GM19035 (cell line): ENCODE measurements at regions not wholly inside any gene's neighbourhood (a gene's known extent, or its start where the extent isn't known, plus 50 kb on each side); places are given as distances from the start of the nearest gene placed in this dataset.
"Not testable (repeated sequence)": the region's sequence is repeated elsewhere in the genome, so short reads cannot be mapped to it uniquely, and the experiment has no call there.

ENCODE experiments used
- ATAC-seq: cut with Tn5 transposase; IDR thresholded peaks from one replicate; pipeline ENCODE4 v1.9.1; 2021; ENCODE audit not compliant: unreplicated experiment

DNA sequence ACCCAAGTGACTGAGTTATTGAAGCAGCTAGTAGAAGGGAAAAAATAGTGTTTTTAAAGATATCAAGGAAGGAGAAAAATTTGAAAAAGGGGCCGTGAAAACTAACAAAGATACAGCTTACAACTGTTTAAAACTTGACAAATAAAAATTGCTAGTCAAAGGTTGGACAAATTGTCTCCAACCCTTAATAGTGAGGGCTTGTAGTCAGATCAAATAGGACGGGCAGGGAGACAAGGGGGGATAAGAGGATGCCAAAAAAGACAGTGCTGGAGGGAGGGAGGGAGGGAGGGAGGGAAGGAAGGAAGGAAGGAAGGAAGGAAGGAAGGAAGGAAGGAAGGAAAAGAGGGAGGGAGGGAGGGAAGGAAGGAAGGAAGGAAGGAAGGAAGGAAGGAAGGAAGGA is 1825.8 kb upstream of the MIR17HG start:
- ATAC-seq: not testable (repeated sequence)

GRCh38 chr13:89541091-89542030 is 1806.1 kb upstream of the MIR17HG start:
- no peak for ATAC-seq

DNA sequence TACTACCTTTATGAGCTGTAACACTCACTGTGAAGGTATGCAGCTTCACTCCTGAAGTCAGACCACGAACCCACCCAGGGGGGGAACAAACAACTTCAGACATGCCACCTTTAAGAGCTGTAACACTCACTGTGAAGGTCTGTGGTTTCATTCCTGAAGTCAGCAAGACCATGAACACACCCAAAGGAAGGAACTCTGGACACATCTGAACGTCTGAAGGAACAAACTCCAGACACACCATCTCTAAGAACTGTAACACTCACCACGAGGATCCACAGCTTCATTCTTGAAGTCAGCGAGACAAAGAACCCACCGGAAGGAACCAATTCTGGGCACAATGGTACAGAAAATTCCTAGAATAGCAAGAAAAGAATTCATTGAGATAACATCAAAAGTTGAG is 1796.5 kb upstream of the MIR17HG start:
- no peak for ATAC-seq

GRCh38 chr13:89554801-89555200 is 1792.7 kb upstream of the MIR17HG start:
- ATAC-seq: no peak

GRCh38 chr13:89565476-89566100 is 1781.9 kb upstream of the MIR17HG start:
- no peak for ATAC-seq

GRCh38 chr13:89567025-89567424 is 1780.5 kb upstream of the MIR17HG start:
- no peak for ATAC-seq

GRCh38 chr13:89568276-89568675 is 1779.2 kb upstream of the MIR17HG start:
- no peak for ATAC-seq

DNA sequence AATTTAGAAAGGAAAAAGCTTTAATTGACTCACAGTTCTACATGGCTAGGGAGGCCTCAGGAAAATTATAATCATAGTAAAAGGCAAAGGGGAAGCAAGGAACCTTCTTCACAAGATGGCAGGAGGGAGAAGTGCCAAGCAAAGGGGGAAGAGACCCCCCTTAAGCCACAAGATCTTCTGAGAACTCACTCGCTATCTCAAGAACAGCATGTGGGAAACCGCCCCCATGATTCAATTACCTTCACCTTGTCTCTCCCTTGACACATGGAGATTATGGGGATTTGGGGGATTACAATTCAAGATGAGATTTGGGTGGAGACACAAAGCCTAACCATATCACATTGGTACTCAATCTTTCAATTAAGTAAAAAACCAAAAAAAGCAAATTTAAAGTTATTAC is 1778.7 kb upstream of the MIR17HG start:
- no peak for ATAC-seq

DNA sequence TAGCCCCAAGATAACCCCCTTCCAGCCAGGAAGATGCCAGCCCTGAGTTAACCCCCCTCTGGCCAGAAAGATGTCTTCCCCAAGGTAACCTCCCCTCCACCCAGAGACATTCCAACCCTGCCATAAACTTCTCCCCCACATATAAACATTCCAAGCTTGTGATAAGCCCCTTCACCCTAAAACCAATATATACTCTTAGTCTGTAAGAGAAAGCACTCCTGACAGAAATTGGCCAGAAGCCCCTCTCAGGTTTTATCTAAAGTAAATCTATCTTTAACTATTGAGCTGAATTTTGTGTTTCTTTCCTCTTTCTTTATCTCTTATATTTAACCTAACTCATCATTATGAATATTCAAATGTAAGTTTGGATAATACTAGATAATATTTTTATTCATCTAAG is 1775.8 kb upstream of the MIR17HG start:
- no peak for ATAC-seq

DNA sequence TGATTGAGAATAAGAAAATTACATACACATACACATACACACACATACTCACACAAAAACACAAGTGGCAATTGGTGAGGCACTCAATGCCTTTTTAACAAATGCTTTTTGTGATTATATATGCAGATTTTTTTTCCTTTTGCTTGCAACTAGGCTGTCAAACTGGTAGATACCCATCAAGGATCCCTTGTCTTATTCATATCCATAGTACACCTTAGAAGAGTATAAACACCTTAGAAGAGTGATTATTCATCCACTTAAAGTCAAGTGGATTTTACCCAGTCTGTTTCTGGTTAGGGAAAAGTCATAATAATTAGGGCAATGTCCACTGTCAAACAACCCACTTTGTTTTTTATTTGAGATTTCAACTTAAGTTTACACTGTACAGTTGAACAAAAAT is 1773.4 kb upstream of the MIR17HG start:
- no peak for ATAC-seq

GRCh38 chr13:89577301-89577700 is 1770.2 kb upstream of the MIR17HG start:
- no peak for ATAC-seq

DNA sequence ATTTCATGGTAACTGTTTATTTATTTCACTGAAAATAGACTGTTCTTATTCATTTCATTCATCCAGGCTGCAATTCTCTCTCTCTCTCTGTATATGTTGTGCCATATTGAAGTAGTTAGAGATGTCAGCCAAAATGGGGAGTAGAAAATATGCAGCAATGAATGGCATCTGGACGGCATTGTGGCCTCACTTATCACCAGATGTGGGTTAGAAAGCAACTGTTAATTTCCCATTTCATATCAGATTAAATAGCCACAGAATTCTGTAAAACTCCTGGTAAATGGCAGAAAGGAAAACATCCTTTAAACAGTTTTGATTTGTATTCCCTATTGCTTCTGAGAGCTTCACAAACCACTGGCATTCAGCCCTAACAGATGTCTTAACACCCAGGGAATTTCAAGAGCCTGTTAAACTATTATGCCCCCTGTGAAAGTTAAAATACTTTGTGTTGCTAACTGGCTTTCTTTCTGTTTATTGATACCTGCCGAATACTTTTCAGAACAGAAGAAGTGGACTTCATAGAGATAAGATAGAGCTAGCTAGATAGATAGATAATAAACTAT is 1763.3 kb upstream of the MIR17HG start:
- no peak for ATAC-seq

- ATAC-seq: no peak
These were observed 1744.8 kb upstream of the MIR17HG start for GRCh38 chr13:89602655-89603054.

- no peak for ATAC-seq
These were observed 1744.3 kb upstream of the MIR17HG start for GRCh38 chr13:89603187-89603586.

DNA sequence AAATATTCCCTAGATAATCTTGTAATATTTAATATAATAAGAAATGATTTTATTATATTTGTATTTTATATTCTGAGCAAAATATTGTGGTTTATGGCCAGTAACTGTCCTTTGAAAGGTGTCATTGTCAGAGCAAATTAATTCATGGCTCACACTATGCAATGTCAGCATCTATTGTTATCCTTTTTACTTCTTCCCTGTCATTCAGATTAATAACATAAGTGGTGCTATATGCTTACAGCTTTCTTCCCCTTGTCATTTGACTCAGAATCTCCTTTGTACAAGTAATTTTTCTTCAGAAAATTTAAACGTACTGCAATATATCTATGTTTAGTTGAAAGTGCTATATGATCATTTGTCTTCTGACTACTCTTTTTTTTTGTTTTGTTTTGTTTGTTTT is 1738.2 kb upstream of the MIR17HG start:
- ATAC-seq: no peak

DNA sequence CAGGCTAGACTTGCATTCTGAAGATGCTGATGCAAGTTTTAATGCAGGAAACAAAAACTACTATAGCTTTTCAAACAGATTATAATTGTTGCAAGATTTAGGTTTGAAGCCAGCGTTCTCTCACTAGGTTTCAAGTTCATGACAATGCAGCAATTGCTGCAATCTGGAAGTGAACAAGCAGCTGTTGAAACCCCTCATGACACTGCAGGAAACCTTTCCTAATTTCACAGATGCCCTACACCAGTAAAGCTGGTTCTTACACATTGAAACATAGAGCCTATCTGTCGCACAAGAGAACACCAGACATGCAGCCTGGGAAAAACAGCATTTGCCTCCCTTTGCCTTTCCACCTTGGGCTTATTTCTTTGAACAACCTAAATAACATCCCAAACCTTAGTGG is 1737.2 kb upstream of the MIR17HG start:
- ATAC-seq: no peak

- no peak for ATAC-seq
These were observed 1736.6 kb upstream of the MIR17HG start for GRCh38 chr13:89610881-89611280.

DNA sequence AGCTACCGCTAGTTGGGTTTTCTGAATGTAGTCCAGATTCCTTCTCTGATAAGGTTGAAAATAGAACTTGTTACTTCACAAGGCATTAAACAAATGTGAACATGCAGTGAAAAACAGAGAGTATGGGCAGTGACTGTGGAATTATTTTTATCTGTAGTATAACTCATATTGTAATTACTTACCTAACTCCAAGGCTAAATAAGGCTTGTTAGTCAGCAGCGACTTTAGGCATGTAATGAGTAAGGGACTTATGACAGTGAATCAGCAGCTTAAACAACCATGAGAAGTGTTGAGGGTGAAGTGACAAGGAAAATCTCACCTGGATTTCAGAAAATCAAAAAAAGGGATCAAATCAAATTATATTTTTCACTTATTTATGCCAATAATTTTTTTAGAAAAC is 1719.5 kb upstream of the MIR17HG start:
- ATAC-seq: no peak

DNA sequence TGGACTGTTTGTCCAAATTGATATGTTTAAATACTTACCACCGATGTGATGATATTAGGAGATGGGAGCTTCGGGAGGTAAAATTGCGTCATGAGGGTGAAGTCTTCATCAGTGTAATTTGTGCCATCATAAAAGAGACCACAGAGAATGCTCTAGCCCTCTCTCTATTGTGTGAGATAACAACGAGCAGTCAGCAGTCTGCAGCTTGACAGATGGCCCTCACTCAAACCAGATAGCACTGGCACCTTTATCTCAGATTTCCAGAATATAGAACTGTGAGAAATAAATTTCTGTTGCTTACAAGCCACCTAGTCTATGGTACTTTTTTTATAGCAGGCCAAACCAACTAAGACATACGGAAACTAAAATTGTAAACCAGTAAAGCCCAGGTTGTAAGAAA is 1718.9 kb upstream of the MIR17HG start:
- ATAC-seq: no peak

DNA sequence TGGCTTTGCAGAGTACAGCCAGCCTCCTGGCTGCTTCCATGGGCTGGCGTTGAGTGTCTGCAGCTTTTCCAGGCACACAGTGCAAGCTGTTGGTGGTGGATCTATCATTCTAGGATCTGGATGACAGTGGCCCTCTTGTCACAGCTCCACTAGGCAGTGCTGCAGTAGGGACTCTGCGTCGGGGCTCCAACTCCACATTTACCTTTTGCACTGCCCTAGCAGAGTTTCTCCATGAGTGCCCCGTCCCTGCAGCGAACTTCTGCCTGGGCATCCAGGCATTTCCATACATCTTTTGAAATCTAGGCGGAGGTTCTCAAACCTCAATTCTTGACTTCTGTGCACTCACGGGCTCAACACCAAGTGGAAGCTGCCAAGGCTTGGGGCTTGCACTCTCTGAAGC is 1697.3 kb upstream of the MIR17HG start:
- no peak for ATAC-seq

GRCh38 chr13:89660752-89661151 is 1686.7 kb upstream of the MIR17HG start:
- no peak for ATAC-seq

- ATAC-seq: no peak
These were observed 1673.6 kb upstream of the MIR17HG start for GRCh38 chr13:89673789-89674311.
